HG03558 (cell line): ENCODE measurements at regions not wholly inside any gene's neighbourhood (a gene's known extent, or its start where the extent isn't known, plus 50 kb on each side); places are given as distances from the start of the nearest gene placed in this dataset.

Experiments
- ATAC-seq: cut with Tn5 transposase; IDR thresholded peaks from one replicate; pipeline ENCODE4 v1.9.1; 2021; ENCODE audit warnings: moderate number of reproducible peaks; ENCODE audit not compliant: unreplicated experiment; ENCODE audit errors: extremely low read depth

- ATAC-seq: no peak
Observed at GRCh38 chr18:55657572-55658331, 69.8 kb upstream of the TCF4 start.

- ATAC-seq: no peak
Observed at GRCh38 chr18:55654986-55655385, 67.0 kb upstream of the TCF4 start.

- ATAC-seq: no peak
Observed at GRCh38 chr18:55651236-55651635, 63.2 kb upstream of the TCF4 start.

- no peak for ATAC-seq
Observed at GRCh38 chr18:55650363-55650870, 62.4 kb upstream of the TCF4 start.

- no peak for ATAC-seq
Observed at GRCh38 chr18:55647331-55647730, 59.3 kb upstream of the TCF4 start.

- no peak for ATAC-seq
Observed at GRCh38 chr18:55642191-55642590, 54.2 kb upstream of the TCF4 start.

GRCh38 chr18:55641486-55641885 lies 53.5 kb upstream of the TCF4 start:
- no peak for ATAC-seq
